WERI-Rb-1 (cell line): ENCODE measurements at regions not wholly inside any gene's neighbourhood (a gene's known extent, or its start where the extent isn't known, plus 50 kb on each side); places are given as distances from the start of the nearest gene placed in this dataset.

Source experiments
- DNase-seq: peaks from one replicate; pipeline ENCODE4 v3.0.0-alpha.2; 2020
- H3K27ac ChIP-seq: fragments of 250-450 bp; sonication (Bioruptor Pico); 2 replicates; pipeline ENCODE4 v1.5.1; 2020; ENCODE audit warnings: mild to moderate bottlenecking, moderate library complexity
- H3K27me3 ChIP-seq: fragments of 250-450 bp; sonication (Bioruptor Pico); 2 replicates; pipeline ENCODE4 v1.5.1; 2021; ENCODE audit warnings: mild to moderate bottlenecking, low read depth, moderate library complexity; ENCODE audit not compliant: insufficient read depth, severe bottlenecking
- H3K36me3 ChIP-seq: fragments of 250-450 bp; sonication (Bioruptor Pico); 2 replicates; pipeline ENCODE4 v1.5.1; 2020; ENCODE audit warnings: mild to moderate bottlenecking, moderate library complexity
- H3K4me3 ChIP-seq: 2 replicates; pipeline ENCODE4 v1.5.1; 2011; ENCODE audit warnings: low read depth, mild to moderate bottlenecking, control low read depth, low read length
- H3K9me3 ChIP-seq: fragments of 250-450 bp; sonication (Bioruptor Pico); 2 replicates; pipeline ENCODE4 v1.5.1; 2021; ENCODE audit warnings: mild to moderate bottlenecking, moderate library complexity; ENCODE audit not compliant: severe bottlenecking
- TF ChIP-seq, protein P1 (sequence below): IDR thresholded peaks from 2 replicates; pipeline ENCODE4 v1.5.1; 2011; ENCODE audit warnings: low read depth, mild to moderate bottlenecking, control low read depth, inconsistent platforms, low read length

DNA sequence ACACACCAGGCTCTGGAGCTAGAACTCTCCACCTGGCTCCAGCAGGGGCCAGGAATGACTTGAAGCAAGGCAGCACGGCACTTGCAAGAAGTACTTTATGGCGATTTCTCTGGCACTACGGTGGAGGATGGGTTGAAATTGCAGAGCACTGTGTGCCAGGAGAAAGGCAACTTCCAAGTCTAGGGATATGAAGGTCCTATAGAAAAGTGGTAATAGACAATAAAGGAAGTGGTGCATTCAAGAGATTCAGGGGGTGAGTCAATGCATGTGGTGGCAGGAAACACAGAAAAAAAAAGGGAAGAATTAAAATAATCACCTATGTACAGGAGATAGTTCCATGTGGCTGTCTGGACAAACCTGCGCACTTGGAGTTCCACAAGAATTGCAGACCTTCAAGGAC lies 240.3 kb upstream of the DYNLRB2 start:
- Histone ChIP-seq H3K27ac (no peak overlapping the region), H3K9me3 (no peaks in the 10 kb centered on the region), H3K4me3 (no peak overlapping the region), H3K36me3 (no peaks in the 10 kb centered on the region), H3K27me3 (no peaks in the 10 kb centered on the region)
- no peak for DNase-seq
- TF ChIP-seq, protein P1, sequence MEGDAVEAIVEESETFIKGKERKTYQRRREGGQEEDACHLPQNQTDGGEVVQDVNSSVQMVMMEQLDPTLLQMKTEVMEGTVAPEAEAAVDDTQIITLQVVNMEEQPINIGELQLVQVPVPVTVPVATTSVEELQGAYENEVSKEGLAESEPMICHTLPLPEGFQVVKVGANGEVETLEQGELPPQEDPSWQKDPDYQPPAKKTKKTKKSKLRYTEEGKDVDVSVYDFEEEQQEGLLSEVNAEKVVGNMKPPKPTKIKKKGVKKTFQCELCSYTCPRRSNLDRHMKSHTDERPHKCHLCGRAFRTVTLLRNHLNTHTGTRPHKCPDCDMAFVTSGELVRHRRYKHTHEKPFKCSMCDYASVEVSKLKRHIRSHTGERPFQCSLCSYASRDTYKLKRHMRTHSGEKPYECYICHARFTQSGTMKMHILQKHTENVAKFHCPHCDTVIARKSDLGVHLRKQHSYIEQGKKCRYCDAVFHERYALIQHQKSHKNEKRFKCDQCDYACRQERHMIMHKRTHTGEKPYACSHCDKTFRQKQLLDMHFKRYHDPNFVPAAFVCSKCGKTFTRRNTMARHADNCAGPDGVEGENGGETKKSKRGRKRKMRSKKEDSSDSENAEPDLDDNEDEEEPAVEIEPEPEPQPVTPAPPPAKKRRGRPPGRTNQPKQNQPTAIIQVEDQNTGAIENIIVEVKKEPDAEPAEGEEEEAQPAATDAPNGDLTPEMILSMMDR: no peak

DNA sequence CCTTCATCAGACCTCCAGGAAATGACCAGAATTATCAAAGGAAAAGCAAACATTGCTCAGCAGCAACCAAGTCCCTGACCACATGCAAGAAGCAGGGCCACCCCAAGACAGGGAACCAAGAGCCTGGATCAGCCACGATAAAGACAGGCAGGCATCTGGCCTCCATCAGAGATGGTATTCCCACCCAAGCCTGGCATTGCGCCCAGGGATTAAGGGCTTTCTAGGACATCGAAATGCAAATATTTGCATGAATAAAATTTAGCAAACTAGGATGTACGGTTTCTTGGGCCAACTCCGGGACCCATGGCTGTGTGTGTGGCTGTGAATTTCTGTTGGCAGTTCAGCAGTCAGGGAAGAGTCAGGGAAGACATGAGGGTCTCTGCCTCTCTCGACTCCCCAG lies 241.4 kb upstream of the DYNLRB2 start:
- Histone ChIP-seq H3K9me3 (no peaks in the 10 kb centered on the region), H3K36me3 (no peaks in the 10 kb centered on the region), H3K27ac (no peak overlapping the region), H3K27me3 (no peaks in the 10 kb centered on the region), H3K4me3 (no peak overlapping the region)
- TF ChIP-seq, protein P1: no peak
- no peak for DNase-seq

DNA sequence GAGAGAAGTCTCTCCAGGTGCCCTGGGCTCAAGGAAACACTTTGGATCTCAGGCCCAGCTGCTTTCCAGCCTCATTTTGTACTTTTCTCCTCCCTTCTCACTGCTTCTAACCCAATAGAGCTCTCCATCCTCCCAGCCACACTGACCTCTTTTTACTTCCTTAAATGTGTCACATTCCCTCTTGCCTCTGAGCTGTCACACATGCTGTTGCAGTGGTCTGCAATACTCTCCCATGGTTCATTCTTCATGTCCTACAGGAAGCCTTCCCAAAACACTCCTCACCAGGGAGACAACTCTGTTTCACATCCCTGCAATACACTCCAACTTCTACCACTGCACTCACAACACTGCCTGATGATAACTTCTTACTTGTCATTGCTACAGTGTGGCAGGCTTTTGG lies 242.1 kb upstream of the DYNLRB2 start:
- Histone ChIP-seq H3K36me3 (no peaks in the 10 kb centered on the region), H3K4me3 (no peak overlapping the region), H3K27me3 (no peaks in the 10 kb centered on the region), H3K27ac (no peak overlapping the region), H3K9me3 (no peaks in the 10 kb centered on the region)
- TF ChIP-seq, protein P1: no peak
- no peak for DNase-seq

DNA sequence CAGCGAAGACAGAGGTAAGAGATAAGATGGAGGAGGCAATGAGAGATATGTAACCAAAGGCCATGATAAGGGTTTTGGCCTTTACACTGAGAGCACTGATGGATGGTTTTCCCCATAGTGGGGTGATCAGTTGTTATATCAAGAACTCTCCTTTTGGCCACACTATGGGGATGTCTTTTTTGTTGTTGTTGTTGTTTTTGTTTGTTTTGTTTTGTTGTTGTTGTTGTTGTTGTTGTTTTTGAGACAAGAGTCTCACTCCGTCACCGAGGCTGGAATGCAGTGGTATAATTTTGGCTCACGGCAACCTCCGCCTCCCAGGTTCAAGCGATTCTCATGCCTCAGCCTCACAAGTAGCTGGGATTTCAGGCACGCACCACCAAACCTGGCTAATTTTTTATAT lies 244.8 kb upstream of the DYNLRB2 start:
- Histone ChIP-seq H3K27ac (no peak overlapping the region), H3K27me3 (no peaks in the 10 kb centered on the region), H3K36me3 (no peaks in the 10 kb centered on the region), H3K9me3 (no peaks in the 10 kb centered on the region), H3K4me3 (no peak overlapping the region)
- DNase-seq: no peak
- TF ChIP-seq, protein P1: no peak

DNA sequence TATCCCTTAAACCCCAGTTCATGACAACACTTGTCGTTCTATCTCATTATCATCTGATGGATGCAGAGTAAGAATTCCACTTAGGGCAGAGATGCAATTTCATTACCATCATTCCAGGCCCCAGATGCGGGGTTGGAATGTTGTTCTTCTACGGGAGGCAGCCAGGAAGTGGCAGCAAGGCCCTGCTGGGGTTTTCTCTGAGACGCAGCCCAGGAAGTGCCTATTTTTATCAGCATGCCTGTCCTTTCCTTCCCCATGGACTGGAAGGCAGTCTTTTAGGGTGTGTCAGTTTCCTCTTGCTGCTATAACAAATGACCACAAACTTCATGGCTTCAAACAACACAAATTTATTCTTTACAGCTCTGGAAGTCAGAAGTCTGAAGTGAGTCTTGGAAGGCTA lies 246.6 kb upstream of the DYNLRB2 start:
- H3K27ac ChIP-seq: no peak overlapping the region
- TF ChIP-seq, protein P1: no peak
- DNase-seq: no peak
- H3K9me3 ChIP-seq: no peaks in the 10 kb centered on the region
- H3K36me3 ChIP-seq: no peaks in the 10 kb centered on the region
- H3K27me3 ChIP-seq: no peaks in the 10 kb centered on the region
- no peak overlapping the region for H3K4me3 ChIP-seq

DNA sequence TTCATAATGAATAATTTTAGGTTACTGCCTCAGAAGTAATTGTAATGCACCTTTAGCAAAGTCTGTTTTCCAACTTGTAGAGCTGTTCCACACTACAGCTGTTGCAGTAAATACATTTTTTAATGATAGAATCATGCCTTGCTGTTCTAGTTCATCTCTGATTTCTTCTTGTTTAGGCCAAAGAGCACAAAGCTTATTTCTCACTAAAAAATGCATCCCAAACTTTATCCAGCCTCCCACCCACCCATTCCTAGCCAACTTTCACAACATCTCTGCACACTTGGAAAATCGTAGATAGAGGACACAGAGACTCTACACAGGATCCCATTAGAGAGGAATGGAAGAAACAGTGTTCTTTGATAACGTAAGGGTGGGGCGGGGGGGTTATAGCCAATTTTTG lies 252.2 kb upstream of the DYNLRB2 start:
- no peaks in the 10 kb centered on the region for H3K9me3 ChIP-seq
- TF ChIP-seq, protein P1: no peak
- DNase-seq: no peak
- H3K36me3 ChIP-seq: no peaks in the 10 kb centered on the region
- no peak overlapping the region for H3K4me3 ChIP-seq
- H3K27ac ChIP-seq: no peak overlapping the region
- no peaks in the 10 kb centered on the region for H3K27me3 ChIP-seq
